ENCODE measurements at regions not wholly inside any gene's neighbourhood (a gene's known extent, or its start where the extent isn't known, plus 50 kb on each side); places are given as distances from the start of the nearest gene placed in this dataset.

- WGBS, 2 donors: 77 to 81% methylated on average over 3 of the region's 3 CpGs
- no peak overlapping the region for H3K4me3 ChIP-seq
- ATAC-seq (ENCODE audit: insufficient read depth, low FRiP score): no peak
- no peaks in the 10 kb centered on the region for H3K9me3 ChIP-seq (ENCODE audit: control insufficient read depth in 4 of 4, insufficient read depth in 3 of 4, low read length in 3 of 4)
- H3K4me1 ChIP-seq (ENCODE audit: control insufficient read depth in 5 of 5, insufficient read depth in 5 of 5, low read length in 5 of 5): no peaks in the 10 kb centered on the region
- H3K9ac ChIP-seq (ENCODE audit: insufficient read depth in 1 of 2, low read length in 2 of 2): no peak overlapping the region
- no peaks in the 10 kb centered on the region for H3K27me3 ChIP-seq (ENCODE audit: control insufficient read depth in 3 of 3, insufficient read depth in 3 of 3, low read length in 2 of 3)
- DNase-seq: no peak
- no peak overlapping the region for H3K27ac ChIP-seq (ENCODE audit: low read depth in 1 of 2, low read length in 1 of 2)
- TF ChIP-seq CTCF (IDR thresholded peaks at IDR 0.05; ENCODE audit: control extremely low read depth, extremely low read depth): no peak
- H3K36me3 ChIP-seq (ENCODE audit: control insufficient read depth in 4 of 4, insufficient read depth in 4 of 4, low read length in 4 of 4): no peaks in the 10 kb centered on the region
These were observed 509.0 kb upstream of the GOLIM4 start for GRCh38 chr3:168604767-168605166.

- DNase-seq (no peak), ATAC-seq (ENCODE audit: insufficient read depth, low FRiP score) (no peak)
- Histone ChIP-seq H3K9me3 (ENCODE audit: control insufficient read depth in 4 of 4, insufficient read depth in 3 of 4, low read length in 3 of 4) (no peaks in the 10 kb centered on the region), H3K27ac (ENCODE audit: low read depth in 1 of 2, low read length in 1 of 2) (no peak overlapping the region), H3K9ac (ENCODE audit: insufficient read depth in 1 of 2, low read length in 2 of 2) (no peak overlapping the region), H3K4me3 (no peak overlapping the region), H3K27me3 (ENCODE audit: control insufficient read depth in 3 of 3, insufficient read depth in 3 of 3, low read length in 2 of 3) (no peaks in the 10 kb centered on the region), H3K36me3 (ENCODE audit: control insufficient read depth in 4 of 4, insufficient read depth in 4 of 4, low read length in 4 of 4) (no peaks in the 10 kb centered on the region), H3K4me1 (ENCODE audit: control insufficient read depth in 5 of 5, insufficient read depth in 5 of 5, low read length in 5 of 5) (no peaks in the 10 kb centered on the region)
- TF ChIP-seq CTCF (IDR thresholded peaks at IDR 0.05; ENCODE audit: control extremely low read depth, extremely low read depth): no peak
- WGBS, 2 donors: 91 to 93% methylated on average over 2 of the region's 2 CpGs
These were observed 502.5 kb upstream of the GOLIM4 start for GRCh38 chr3:168598250-168598649.

GRCh38 chr3:168596175-168596823 lies 500.6 kb upstream of the GOLIM4 start:
- H3K4me1 ChIP-seq (ENCODE audit: control insufficient read depth in 5 of 5, insufficient read depth in 5 of 5, low read length in 5 of 5): no peaks in the 10 kb centered on the region
- H3K27me3 ChIP-seq (ENCODE audit: control insufficient read depth in 3 of 3, insufficient read depth in 3 of 3, low read length in 2 of 3): no peaks in the 10 kb centered on the region
- 32 to 52% methylated on average over 1 of the region's 1 CpG for WGBS, 2 donors
- H3K27ac ChIP-seq (ENCODE audit: low read depth in 1 of 2, low read length in 1 of 2): no peak overlapping the region
- no peak overlapping the region for H3K9ac ChIP-seq (ENCODE audit: insufficient read depth in 1 of 2, low read length in 2 of 2)
- DNase-seq (no peak), ATAC-seq (ENCODE audit: insufficient read depth, low FRiP score) (no peak)
- H3K36me3 ChIP-seq (ENCODE audit: control insufficient read depth in 4 of 4, insufficient read depth in 4 of 4, low read length in 4 of 4): no peaks in the 10 kb centered on the region
- H3K4me3 ChIP-seq: no peak overlapping the region
- H3K9me3 ChIP-seq (ENCODE audit: control insufficient read depth in 4 of 4, insufficient read depth in 3 of 4, low read length in 3 of 4): no peaks in the 10 kb centered on the region
- no peak for TF ChIP-seq CTCF (IDR thresholded peaks at IDR 0.05; ENCODE audit: control extremely low read depth, extremely low read depth)

GRCh38 chr3:168591587-168591986 lies 495.9 kb upstream of the GOLIM4 start:
- no peak overlapping the region for H3K27ac ChIP-seq (ENCODE audit: low read depth in 1 of 2, low read length in 1 of 2)
- H3K27me3 ChIP-seq (ENCODE audit: control insufficient read depth in 3 of 3, insufficient read depth in 3 of 3, low read length in 2 of 3): no peaks in the 10 kb centered on the region
- TF ChIP-seq CTCF (IDR thresholded peaks at IDR 0.05; ENCODE audit: control extremely low read depth, extremely low read depth): no peak
- H3K9ac ChIP-seq (ENCODE audit: insufficient read depth in 1 of 2, low read length in 2 of 2): no peak overlapping the region
- no peak overlapping the region for H3K4me3 ChIP-seq
- H3K9me3 ChIP-seq (ENCODE audit: control insufficient read depth in 4 of 4, insufficient read depth in 3 of 4, low read length in 3 of 4): peaks cover 0 to 2% (median 0%) of the 10 kb centered on the region in 4 donors
- ATAC-seq (ENCODE audit: insufficient read depth, low FRiP score): no peak
- H3K36me3 ChIP-seq (ENCODE audit: control insufficient read depth in 4 of 4, insufficient read depth in 4 of 4, low read length in 4 of 4): no peaks in the 10 kb centered on the region
- no peak for DNase-seq
- 53 to 79% methylated on average over 2 of the region's 2 CpGs for WGBS, 2 donors
- H3K4me1 ChIP-seq (ENCODE audit: control insufficient read depth in 5 of 5, insufficient read depth in 5 of 5, low read length in 5 of 5): no peaks in the 10 kb centered on the region
